ENCODE measurements at regions not wholly inside any gene's neighbourhood (a gene's known extent, or its start where the extent isn't known, plus 50 kb on each side); places are given as distances from the start of the nearest gene placed in this dataset.

- DNase-seq, result no peak
These were observed 83.6 kb downstream of the XIST start for GRCh38 chrX:73768886-73769285.

- DNase-seq, result no peak
These were observed 84.4 kb downstream of the XIST start for GRCh38 chrX:73768160-73768559.

- DNase-seq, result no peak
These were observed 85.5 kb downstream of the XIST start for GRCh38 chrX:73767017-73767416.

- no peak for DNase-seq
These were observed 86.1 kb downstream of the XIST start for GRCh38 chrX:73766431-73766795.

GRCh38 chrX:73765776-73766430, 86.6 kb downstream of the XIST start:
- DNase-seq, result no peak

GRCh38 chrX:73758250-73758649, 94.3 kb downstream of the XIST start:
- DNase-seq, result peak; percentile 34
